Lung (tissue), 11 donors: ENCODE measurements at regions not wholly inside any gene's neighbourhood (a gene's known extent, or its start where the extent isn't known, plus 50 kb on each side); places are given as distances from the start of the nearest gene placed in this dataset.

ENCODE experiments used
- ATAC-seq: fragments of 200-7000 bp; cut with Tn5 transposase; one replicate; pipeline ENCODE4 v1.9.1; 2020; ENCODE audit warnings: moderate number of reproducible peaks; ENCODE audit not compliant: insufficient read depth, low FRiP score
- DNase-seq, 3 donors: peaks; one replicate each; pipeline ENCODE4 v3.0.0-alpha.2; 2013 to 2017
- H3K27ac ChIP-seq, 2 donors: one replicate each; pipeline ENCODE4 v1.5.1; 2013; ENCODE audit warnings: mild to moderate bottlenecking in 2 of 2, moderate library complexity in 2 of 2, control low read depth in 1 of 2, inconsistent platforms in 1 of 2, low read depth in 1 of 2, low read length in 1 of 2
- H3K27me3 ChIP-seq, 3 donors: one replicate each; pipeline ENCODE4 v1.5.1; 2013; ENCODE audit warnings: low read length in 2 of 3; ENCODE audit not compliant: control insufficient read depth in 3 of 3, insufficient read depth in 3 of 3
- H3K36me3 ChIP-seq, 4 donors: one replicate each; pipeline ENCODE4 v1.5.1; 2013; ENCODE audit warnings: low read length in 4 of 4, mild to moderate bottlenecking in 1 of 4, moderate library complexity in 1 of 4; ENCODE audit not compliant: control insufficient read depth in 4 of 4, insufficient read depth in 4 of 4
- H3K4me1 ChIP-seq, 5 donors: one replicate each; pipeline ENCODE4 v1.5.1; 2013; ENCODE audit warnings: low read length in 5 of 5, mild to moderate bottlenecking in 2 of 5, moderate library complexity in 1 of 5; ENCODE audit not compliant: control insufficient read depth in 5 of 5, insufficient read depth in 5 of 5
- H3K4me3 ChIP-seq: one replicate; pipeline ENCODE4 v1.5.1; 2013; ENCODE audit warnings: mild to moderate bottlenecking, control low read depth, moderate library complexity
- H3K9ac ChIP-seq, 2 donors: one replicate each; pipeline ENCODE4 v1.5.1; 2013; ENCODE audit warnings: low read length in 2 of 2, control low read depth in 1 of 2; ENCODE audit not compliant: insufficient read depth in 1 of 2
- H3K9me3 ChIP-seq, 4 donors: one replicate each; pipeline ENCODE4 v1.5.1; 2013; ENCODE audit warnings: low read length in 3 of 4, mild to moderate bottlenecking in 1 of 4, moderate library complexity in 1 of 4; ENCODE audit not compliant: control insufficient read depth in 4 of 4, insufficient read depth in 3 of 4
- WGBS, 2 donors: extraction: QIAGEN DNeasy Blood & Tissue Kit; methylation state at CpG; one replicate each; pipeline ENCODE4 v1.1.7; 2013; 5-methylcytosine and 5-hydroxymethylcytosine counted together
- TF ChIP-seq, protein P1 (sequence below): IDR thresholded peaks from 2 replicates; pipeline ENCODE4 v1.5.1; 2012; ENCODE audit warnings: mild to moderate bottlenecking; ENCODE audit errors: control extremely low read depth, extremely low read depth
- donor health status: control.
- donor health status: control.
- donor health status: Bipolar disorder and iron deficiency.
- donor health status: healthy.
- donor health status: DM: yes; HTN: yes; CAD: no.

DNA sequence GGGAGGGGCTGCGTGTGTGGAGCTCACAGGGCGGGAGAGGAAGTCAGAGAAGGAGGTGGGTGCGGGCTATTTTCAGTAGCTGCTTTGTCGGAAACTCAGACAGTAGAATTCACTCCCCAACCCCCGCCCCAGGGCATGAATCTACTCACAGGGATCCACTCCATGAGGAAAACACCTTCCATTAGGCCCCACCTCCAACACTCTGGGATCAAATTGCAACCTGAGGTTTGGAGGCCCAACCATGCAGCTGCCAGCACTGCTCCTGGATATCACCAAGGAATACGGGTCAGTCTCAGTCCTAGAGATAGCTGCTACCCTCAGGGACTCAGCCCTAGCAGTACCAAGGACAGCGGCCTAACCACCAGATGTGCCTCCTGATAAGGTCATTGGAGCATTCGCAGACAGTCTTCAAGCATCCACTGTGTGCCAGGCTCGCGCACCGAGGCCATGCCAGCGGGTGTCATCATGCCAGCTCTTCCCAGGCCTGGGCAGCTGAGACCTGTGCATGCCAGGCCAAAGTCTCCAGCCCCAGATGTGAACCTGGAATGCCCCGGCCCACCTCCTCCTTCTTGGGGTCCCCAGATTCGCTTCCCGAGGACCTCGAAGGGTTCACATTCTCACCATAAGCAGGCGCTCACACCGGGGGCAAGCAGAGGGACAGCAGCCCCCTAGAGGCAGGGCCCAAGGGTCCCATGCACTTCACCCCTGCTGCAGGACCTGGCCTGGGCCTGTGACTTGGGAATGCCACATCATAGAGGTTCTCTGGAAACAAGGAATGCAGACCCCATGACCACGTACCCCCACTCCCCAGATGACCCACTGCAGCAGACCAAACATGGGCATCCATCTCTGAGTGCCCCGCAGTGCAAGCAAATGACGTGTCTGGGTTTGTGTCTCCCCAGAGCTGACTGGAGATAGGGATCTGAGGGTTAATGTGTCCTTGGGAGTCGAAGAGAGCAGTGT is 102.3 kb downstream of the ADRA2C start:
- Histone ChIP-seq H3K9me3 (peaks cover 0 to 4% (median 0%) of the 10 kb centered on the region in 4 donors), H3K9ac (no peak overlapping the region), H3K27ac (no peak overlapping the region), H3K27me3 (peaks cover 2 to 45% (median 21%) of the 10 kb centered on the region in 3 donors), H3K4me1 (no peaks in the 10 kb centered on the region), H3K36me3 (no peaks in the 10 kb centered on the region), H3K4me3 (no peak overlapping the region)
- WGBS, 2 donors = 70 to 78% methylated on average over 21 to 22 of the region's 22 CpGs
- ATAC-seq (no peak), DNase-seq (peak in 1 of 3 donors; percentile 24)
- TF ChIP-seq, protein P1, sequence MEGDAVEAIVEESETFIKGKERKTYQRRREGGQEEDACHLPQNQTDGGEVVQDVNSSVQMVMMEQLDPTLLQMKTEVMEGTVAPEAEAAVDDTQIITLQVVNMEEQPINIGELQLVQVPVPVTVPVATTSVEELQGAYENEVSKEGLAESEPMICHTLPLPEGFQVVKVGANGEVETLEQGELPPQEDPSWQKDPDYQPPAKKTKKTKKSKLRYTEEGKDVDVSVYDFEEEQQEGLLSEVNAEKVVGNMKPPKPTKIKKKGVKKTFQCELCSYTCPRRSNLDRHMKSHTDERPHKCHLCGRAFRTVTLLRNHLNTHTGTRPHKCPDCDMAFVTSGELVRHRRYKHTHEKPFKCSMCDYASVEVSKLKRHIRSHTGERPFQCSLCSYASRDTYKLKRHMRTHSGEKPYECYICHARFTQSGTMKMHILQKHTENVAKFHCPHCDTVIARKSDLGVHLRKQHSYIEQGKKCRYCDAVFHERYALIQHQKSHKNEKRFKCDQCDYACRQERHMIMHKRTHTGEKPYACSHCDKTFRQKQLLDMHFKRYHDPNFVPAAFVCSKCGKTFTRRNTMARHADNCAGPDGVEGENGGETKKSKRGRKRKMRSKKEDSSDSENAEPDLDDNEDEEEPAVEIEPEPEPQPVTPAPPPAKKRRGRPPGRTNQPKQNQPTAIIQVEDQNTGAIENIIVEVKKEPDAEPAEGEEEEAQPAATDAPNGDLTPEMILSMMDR = no peak

DNA sequence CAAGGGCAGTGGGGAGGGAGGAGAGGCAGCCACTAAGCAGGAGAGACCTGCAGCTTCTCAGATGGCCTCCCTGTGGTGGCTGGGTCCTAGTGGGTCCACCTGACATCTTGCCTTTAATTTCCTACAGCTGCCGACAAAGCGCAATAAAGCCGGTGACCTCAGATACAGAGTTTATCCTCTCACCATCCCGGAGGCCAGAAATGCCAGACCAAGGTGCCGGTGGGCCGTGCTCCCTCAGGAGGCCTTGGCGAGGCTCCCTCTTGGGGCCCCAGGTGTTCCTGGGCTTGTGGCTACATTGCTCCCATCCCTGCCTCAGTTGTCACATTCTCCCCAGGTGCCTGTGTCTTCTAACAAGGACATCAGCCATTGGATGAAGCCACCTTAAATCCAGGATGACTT is 103.0 kb downstream of the ADRA2C start:
- Histone ChIP-seq H3K27ac (no peak overlapping the region), H3K9ac (no peak overlapping the region), H3K4me3 (no peak overlapping the region), H3K4me1 (no peaks in the 10 kb centered on the region), H3K36me3 (no peaks in the 10 kb centered on the region), H3K27me3 (peaks cover 7 to 52% (median 24%) of the 10 kb centered on the region in 3 donors), H3K9me3 (peaks cover 0 to 7% (median 0%) of the 10 kb centered on the region in 4 donors)
- TF ChIP-seq, protein P1 = no peak
- ATAC-seq (no peak), DNase-seq (no peak)
- WGBS, 2 donors = 92 to 93% methylated on average over 7 of the region's 7 CpGs

DNA sequence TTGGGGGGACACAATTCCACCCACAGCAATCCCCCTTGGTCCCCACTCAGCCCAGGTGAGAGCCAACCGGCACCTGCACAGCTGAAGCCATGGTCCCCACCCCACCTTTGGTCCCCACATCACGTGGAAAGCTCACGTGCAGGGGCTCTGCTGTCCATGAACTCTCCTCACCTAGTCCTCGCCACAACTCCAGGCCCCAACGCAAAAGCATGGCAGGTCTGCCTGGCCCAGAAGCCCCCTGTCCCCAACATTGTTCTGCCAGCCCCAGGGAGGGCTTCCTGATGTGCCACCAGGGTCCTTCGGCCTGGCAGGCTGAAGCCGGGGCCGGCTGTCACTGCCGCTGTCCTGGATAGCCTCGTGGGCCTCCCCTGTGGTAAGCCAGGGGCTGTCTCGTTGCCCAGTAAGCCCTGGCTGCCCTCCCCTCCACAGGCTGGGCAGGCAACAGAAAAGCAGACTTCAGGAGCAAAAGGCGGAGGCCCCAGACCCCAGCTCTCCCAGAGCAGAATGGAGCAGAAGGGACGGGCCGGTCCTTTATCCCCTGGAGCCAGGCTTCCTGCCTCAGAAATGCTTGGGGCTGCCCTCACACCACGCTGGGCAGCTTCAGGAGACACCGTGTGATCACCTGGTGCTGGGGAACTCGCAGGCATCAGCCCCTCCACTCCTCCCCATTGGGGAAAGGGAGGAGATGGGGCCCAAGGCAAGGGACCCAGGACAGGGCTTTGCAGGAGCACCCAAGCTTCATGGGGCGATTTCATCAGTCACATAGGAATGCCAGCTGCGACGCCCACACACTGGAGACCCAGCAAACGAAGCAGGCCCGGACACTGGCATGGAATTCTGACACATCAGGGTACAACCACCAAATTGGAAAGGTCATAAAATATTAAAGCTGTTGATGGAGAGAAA is 103.7 kb downstream of the ADRA2C start:
- no peak overlapping the region for H3K4me3 ChIP-seq
- H3K27me3 ChIP-seq = peaks cover 8 to 58% (median 30%) of the 10 kb centered on the region in 3 donors
- no peaks in the 10 kb centered on the region for H3K36me3 ChIP-seq
- DNase-seq = no peak
- peaks cover 0 to 7% (median 0%) of the 10 kb centered on the region in 4 donors for H3K9me3 ChIP-seq
- H3K27ac ChIP-seq = no peak overlapping the region
- no peak for ATAC-seq
- TF ChIP-seq, protein P1 = no peak
- H3K9ac ChIP-seq = no peak overlapping the region
- 72 to 76% methylated on average over 22 of the region's 22 CpGs for WGBS, 2 donors
- no peaks in the 10 kb centered on the region for H3K4me1 ChIP-seq
